ENCODE measurements at regions not wholly inside any gene's neighbourhood (a gene's known extent, or its start where the extent isn't known, plus 50 kb on each side); places are given as distances from the start of the nearest gene placed in this dataset.

GRCh38 chr4:152156442-152156841, 379.4 kb downstream of the FBXW7 start:
- no peak for DNase-seq

- DNase-seq, result no peak
Observed at GRCh38 chr4:152155070-152155469, 380.8 kb downstream of the FBXW7 start.

GRCh38 chr4:152154433-152154832, 381.5 kb downstream of the FBXW7 start:
- DNase-seq, result no peak

GRCh38 chr4:152153476-152154270, 382.2 kb downstream of the FBXW7 start:
- no peak for DNase-seq

- no peak for DNase-seq
Observed at GRCh38 chr4:152150214-152150613, 385.7 kb downstream of the FBXW7 start.

DNA sequence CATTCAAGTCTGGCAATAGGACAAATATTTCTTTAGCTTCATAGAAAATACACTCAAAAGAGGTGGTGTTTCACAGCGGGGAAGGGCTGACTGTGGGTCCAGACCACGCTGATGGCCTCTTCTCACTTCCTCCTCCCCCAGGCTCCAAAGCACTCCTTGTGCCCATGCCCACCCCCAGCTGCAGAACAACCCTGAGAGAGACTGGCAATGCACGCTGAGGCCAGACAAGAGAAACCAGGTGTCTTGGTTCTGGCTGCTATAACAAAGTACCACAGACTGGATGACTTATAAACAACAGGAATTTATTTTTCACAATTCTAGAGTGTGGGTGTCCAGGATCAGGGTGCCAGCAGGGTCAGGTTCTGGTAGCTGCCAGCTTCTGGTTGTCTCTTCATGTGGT, 386.1 kb downstream of the FBXW7 start:
- DNase-seq, result no peak

- no peak for DNase-seq
Observed at GRCh38 chr4:152148057-152148456, 387.2 kb upstream of the GATB start.

GRCh38 chr4:152146244-152146643, 385.4 kb upstream of the GATB start:
- no peak for DNase-seq

GRCh38 chr4:152143806-152144205, 383.0 kb upstream of the GATB start:
- no peak for DNase-seq

GRCh38 chr4:152138451-152138850, 377.6 kb upstream of the GATB start:
- no peak for DNase-seq

DNA sequence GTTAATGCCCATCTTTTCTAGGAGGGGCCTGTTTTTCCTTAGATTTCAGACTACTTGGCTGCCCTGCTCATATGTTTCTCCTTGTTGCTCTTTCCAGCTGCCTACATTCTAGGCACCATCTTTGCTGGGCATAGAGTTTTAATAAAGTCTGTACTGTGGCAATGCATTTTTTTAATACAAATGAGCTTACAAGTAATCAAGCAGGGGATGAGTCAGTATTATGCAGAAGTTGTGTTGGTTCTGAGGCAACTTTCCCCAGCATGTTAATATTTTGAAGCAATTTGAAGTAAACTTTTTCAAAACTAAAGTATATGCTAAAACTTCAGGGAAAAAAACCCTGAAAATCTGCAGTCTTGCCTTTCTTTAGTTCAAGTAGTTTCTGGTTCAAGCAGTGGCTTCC, 372.0 kb upstream of the GATB start:
- DNase-seq, result no peak

DNA sequence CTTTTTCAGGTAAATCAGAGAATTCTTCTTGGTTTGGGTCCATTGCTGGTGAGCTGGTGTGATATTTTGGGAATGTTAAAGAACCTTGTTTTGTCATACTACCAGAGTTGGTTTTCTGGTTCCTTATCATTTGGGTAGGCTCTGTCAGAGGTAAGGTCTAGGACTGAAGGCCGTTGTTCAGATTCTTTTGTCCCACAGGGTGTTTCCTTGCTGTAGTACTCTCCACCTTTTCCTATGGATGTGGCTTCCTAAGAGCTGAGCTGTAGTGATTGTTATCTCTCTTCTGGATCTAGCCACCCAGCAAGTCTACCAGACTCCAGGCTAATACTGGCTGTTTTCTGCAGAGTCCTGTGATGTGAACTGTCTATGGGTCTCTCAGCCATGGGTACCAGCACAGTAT, 367.5 kb upstream of the GATB start:
- DNase-seq, result no peak

DNA sequence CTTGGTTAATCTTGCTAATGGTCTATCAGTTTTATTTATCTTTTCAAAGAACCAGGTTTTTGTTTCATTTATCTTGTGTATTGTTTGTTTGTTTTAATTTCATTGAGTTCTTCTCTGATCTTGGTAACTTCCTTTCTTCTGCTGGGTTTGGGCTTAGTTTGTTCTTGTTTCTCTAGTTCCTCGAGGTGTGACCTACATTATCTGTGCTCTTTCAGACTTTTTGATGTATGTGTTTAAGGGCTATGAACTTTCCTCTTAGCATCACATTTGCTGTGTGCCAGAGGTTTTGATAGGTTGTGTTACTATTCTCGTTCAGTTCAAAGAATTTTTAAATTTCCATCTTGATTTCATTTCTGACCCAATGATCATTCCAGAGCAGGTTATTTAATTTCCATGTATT, 365.4 kb upstream of the GATB start:
- DNase-seq, result no peak

- no peak for DNase-seq
Observed at GRCh38 chr4:152118819-152119553, 358.2 kb upstream of the GATB start.

- no peak for DNase-seq
Observed at GRCh38 chr4:152117933-152118507, 357.2 kb upstream of the GATB start.

- no peak for DNase-seq
Observed at GRCh38 chr4:152117520-152117919, 356.7 kb upstream of the GATB start.

DNA sequence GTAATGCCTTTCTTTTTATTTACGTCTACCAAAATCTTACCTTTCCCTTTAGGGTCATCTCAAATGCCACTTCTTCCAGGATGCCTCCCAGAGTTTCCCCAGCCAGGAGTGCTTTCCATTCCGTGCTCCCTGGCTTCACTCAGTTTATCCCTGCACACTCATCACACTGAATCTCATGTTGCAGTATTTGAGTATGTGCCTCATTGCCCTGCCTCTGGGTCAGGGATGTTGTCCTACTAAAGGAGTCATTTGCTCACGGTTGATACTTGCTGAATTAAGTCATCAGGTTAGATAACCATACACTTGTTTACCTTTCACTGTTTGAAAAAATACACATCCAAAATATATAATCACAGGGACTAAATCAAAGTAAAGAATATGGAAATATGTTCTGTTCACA, 356.2 kb upstream of the GATB start:
- DNase-seq, result no peak

- no peak for DNase-seq
Observed at GRCh38 chr4:152115794-152116193, 355.0 kb upstream of the GATB start.

GRCh38 chr4:152115118-152115517, 354.3 kb upstream of the GATB start:
- no peak for DNase-seq

DNA sequence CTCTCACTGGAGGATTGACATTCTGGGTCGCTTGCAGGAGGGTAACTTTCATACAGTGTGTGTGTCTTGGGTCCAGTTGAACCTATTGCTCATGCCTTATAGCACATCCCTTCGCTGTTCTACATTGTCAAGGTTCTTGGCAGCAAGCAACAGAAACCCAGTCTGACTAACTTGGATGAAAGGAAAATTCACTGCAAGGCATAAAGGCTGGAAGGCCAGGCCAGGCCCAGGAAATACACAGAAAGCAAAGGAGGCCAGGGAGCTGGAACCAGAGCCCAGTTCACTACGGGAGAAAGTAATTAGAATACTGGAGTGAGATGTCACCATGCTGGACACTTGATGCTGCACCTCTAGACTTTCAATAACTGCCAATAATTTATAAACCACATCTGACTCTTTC, 353.8 kb upstream of the GATB start:
- DNase-seq, result no peak

GRCh38 chr4:152112887-152113286, 352.1 kb upstream of the GATB start:
- no peak for DNase-seq

GRCh38 chr4:152112190-152112589, 351.4 kb upstream of the GATB start:
- DNase-seq, result no peak

- DNase-seq, result no peak
Observed at GRCh38 chr4:152110780-152111179, 350.0 kb upstream of the GATB start.

Measured in activated CD8-positive, alpha-beta memory T cell treated with anti-CD3 and anti-CD28 coated beads, Interleukin-2, amount 50 U/mL, for 48 hours (primary cell).